Activated CD4-positive, alpha-beta memory T cell treated with anti-CD3 and anti-CD28 coated beads, Interleukin-2, amount 10 ng/mL, durations not matched to agents 7 days and 5 days (primary cell): ENCODE measurements at regions not wholly inside any gene's neighbourhood (a gene's known extent, or its start where the extent isn't known, plus 50 kb on each side); places are given as distances from the start of the nearest gene placed in this dataset.

Experiments used
- CTCF ChIA-PET: fragments of 350-600 bp; sonication (Branson Sonifier 250); formaldehyde crosslinking; loops from one replicate; lab custom pipeline; 2021; ENCODE audit warnings: antibody characterized with exemption, inconsistent platforms; lab: Charles Lee
- POLR2A ChIA-PET: fragments of 350-600 bp; sonication (Branson Sonifier 250); formaldehyde crosslinking; loops from one replicate; lab custom pipeline; 2021; ENCODE audit warnings: antibody characterized with exemption; lab: Charles Lee
- DNase-seq: peaks from one replicate; pipeline ENCODE4 v3.0.0-alpha.2; 2020
- H3K27ac Mint-ChIP-seq: one replicate; pipeline ENCODE4 v1.8.0; 2021; ENCODE audit warnings: mild to moderate bottlenecking, mixed read lengths
- H3K27me3 Mint-ChIP-seq: one replicate; pipeline ENCODE4 v1.8.0; 2021; ENCODE audit warnings: mixed read lengths
- H3K36me3 Mint-ChIP-seq: one replicate; pipeline ENCODE4 v1.8.0; 2021; ENCODE audit warnings: low read depth, mixed read lengths
- H3K4me1 Mint-ChIP-seq: one replicate; pipeline ENCODE4 v1.8.0; 2021; ENCODE audit warnings: mixed read lengths
- H3K4me3 Mint-ChIP-seq: one replicate; pipeline ENCODE4 v1.8.0; 2021; ENCODE audit warnings: mild to moderate bottlenecking, mixed read lengths
- H3K9me3 Mint-ChIP-seq: one replicate; pipeline ENCODE4 v1.8.0; 2021; ENCODE audit warnings: mixed read lengths

- Mint-ChIP-seq H3K4me3 (no peak overlapping the region), H3K9me3 (peaks cover 27% of the 10 kb centered on the region), H3K36me3 (no peaks in the 10 kb centered on the region), H3K4me1 (no peaks in the 10 kb centered on the region), H3K27me3 (no peaks in the 10 kb centered on the region), H3K27ac (no peak overlapping the region)
- DNase-seq: no peak
- ChIA-PET CTCF (no interaction called here), POLR2A (no interaction called here)
Observed at GRCh38 chr7:52928591-52928990, 106.8 kb upstream of the POM121L12 start.

- no peaks in the 10 kb centered on the region for H3K27me3 Mint-ChIP-seq
- no peaks in the 10 kb centered on the region for H3K4me1 Mint-ChIP-seq
- POLR2A ChIA-PET: no interaction called here
- CTCF ChIA-PET: no interaction called here
- H3K9me3 Mint-ChIP-seq: peaks cover 25% of the 10 kb centered on the region
- H3K4me3 Mint-ChIP-seq: no peak overlapping the region
- no peak overlapping the region for H3K27ac Mint-ChIP-seq
- no peak for DNase-seq
- H3K36me3 Mint-ChIP-seq: no peaks in the 10 kb centered on the region
Observed at GRCh38 chr7:52925332-52925731, 110.1 kb upstream of the POM121L12 start.

- no peak overlapping the region for H3K4me3 Mint-ChIP-seq
- H3K9me3 Mint-ChIP-seq: peaks cover 22% of the 10 kb centered on the region
- H3K27me3 Mint-ChIP-seq: no peaks in the 10 kb centered on the region
- no peaks in the 10 kb centered on the region for H3K36me3 Mint-ChIP-seq
- DNase-seq: no peak
- POLR2A ChIA-PET: no interaction called here
- CTCF ChIA-PET: no interaction called here
- no peaks in the 10 kb centered on the region for H3K4me1 Mint-ChIP-seq
- H3K27ac Mint-ChIP-seq: no peak overlapping the region
Observed at GRCh38 chr7:52920977-52921376, 114.5 kb upstream of the POM121L12 start.

- ChIA-PET CTCF (no interaction called here), POLR2A (no interaction called here)
- no peaks in the 10 kb centered on the region for H3K4me1 Mint-ChIP-seq
- H3K36me3 Mint-ChIP-seq: no peaks in the 10 kb centered on the region
- H3K27me3 Mint-ChIP-seq: no peaks in the 10 kb centered on the region
- H3K27ac Mint-ChIP-seq: no peak overlapping the region
- no peak for DNase-seq
- peaks cover 21% of the 10 kb centered on the region for H3K9me3 Mint-ChIP-seq
- no peak overlapping the region for H3K4me3 Mint-ChIP-seq
Observed at GRCh38 chr7:52917982-52918578, 117.4 kb upstream of the POM121L12 start.

- Mint-ChIP-seq H3K27me3 (no peaks in the 10 kb centered on the region), H3K9me3 (peaks cover 20% of the 10 kb centered on the region)
Observed at GRCh38 chr7:52911795-52912194, 123.6 kb upstream of the POM121L12 start.

DNA sequence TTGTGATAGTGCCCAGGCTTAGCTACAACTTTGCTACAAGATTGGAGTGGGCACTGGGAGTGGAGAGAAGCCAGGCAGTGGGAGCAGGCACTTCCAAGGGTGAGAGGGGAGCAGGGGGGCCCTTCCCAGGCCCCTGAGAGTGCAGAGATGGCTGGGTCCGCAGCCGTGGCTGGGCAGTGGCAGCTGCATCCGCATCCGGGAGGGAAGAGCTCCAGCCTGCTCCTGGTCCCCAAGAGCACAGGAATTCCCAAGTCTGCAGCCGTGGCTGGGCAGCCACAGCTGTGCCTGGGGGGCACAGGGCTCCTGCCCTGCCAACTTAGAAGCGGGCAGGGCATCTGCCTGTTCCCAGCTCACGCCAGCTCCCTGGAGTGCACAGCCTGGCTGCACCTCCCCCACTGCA, 124.1 kb upstream of the POM121L12 start:
- POLR2A ChIA-PET: no interaction called here
- Mint-ChIP-seq H3K27ac (no peak overlapping the region), H3K9me3 (peaks cover 19% of the 10 kb centered on the region)

More at GRCh38 chr7:52911795-52912194, 123.6 kb upstream of the POM121L12 start:
- ChIA-PET POLR2A (no interaction called here), CTCF (no interaction called here)
- Mint-ChIP-seq H3K4me3 (no peak overlapping the region), H3K36me3 (no peaks in the 10 kb centered on the region), H3K27ac (no peak overlapping the region), H3K4me1 (no peaks in the 10 kb centered on the region)
- no peak for DNase-seq

GRCh38 chr7:52909935-52910334, 125.5 kb upstream of the POM121L12 start:
- H3K27me3 Mint-ChIP-seq: no peaks in the 10 kb centered on the region
- POLR2A ChIA-PET: no interaction called here

More for the DNA sequence above, 124.1 kb upstream of the POM121L12 start:
- CTCF ChIA-PET: no interaction called here
- Mint-ChIP-seq H3K27me3 (no peaks in the 10 kb centered on the region), H3K36me3 (no peaks in the 10 kb centered on the region), H3K4me3 (no peak overlapping the region), H3K4me1 (no peaks in the 10 kb centered on the region)
- no peak for DNase-seq

GRCh38 chr7:52909131-52909530, 126.3 kb upstream of the POM121L12 start:
- no peaks in the 10 kb centered on the region for H3K27me3 Mint-ChIP-seq
- H3K36me3 Mint-ChIP-seq: no peaks in the 10 kb centered on the region
- H3K4me3 Mint-ChIP-seq: no peak overlapping the region
- POLR2A ChIA-PET: no interaction called here
- CTCF ChIA-PET: no interaction called here
- no peak overlapping the region for H3K27ac Mint-ChIP-seq
- DNase-seq: no peak
- peaks cover 21% of the 10 kb centered on the region for H3K9me3 Mint-ChIP-seq
- H3K4me1 Mint-ChIP-seq: no peaks in the 10 kb centered on the region

More at GRCh38 chr7:52909935-52910334, 125.5 kb upstream of the POM121L12 start:
- CTCF ChIA-PET: interaction anchor here (0.6 kb wide), 1 partner anchor 9 kb away, joined by 3 read pairs; no protein-coding TSS in a partner anchor
- Mint-ChIP-seq H3K27ac (no peak overlapping the region), H3K36me3 (no peaks in the 10 kb centered on the region), H3K9me3 (peaks cover 21% of the 10 kb centered on the region), H3K4me1 (no peaks in the 10 kb centered on the region), H3K4me3 (no peak overlapping the region)
- DNase-seq: no peak

DNA sequence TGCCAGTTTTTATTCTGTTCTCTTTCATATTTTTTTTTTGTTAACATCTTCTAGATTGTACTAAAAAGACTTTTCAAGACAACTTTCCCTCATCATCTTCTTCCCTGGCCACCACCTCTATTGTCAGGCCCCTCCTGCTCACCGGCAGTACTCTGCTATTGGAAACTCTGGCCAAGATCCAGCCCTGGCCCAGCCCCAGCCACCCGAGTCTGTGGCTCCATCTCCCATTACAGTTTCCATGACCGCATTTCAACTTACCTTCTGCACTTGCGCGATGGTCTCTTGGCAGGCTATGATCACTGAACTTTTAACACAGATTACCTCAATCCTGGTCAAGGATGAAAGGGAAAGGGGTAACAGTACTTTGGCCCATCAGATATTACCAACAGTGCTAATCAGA, 137.7 kb upstream of the POM121L12 start:
- no peak overlapping the region for H3K4me3 Mint-ChIP-seq
- POLR2A ChIA-PET: no interaction called here
- H3K27me3 Mint-ChIP-seq: no peaks in the 10 kb centered on the region
- CTCF ChIA-PET: no interaction called here
- H3K27ac Mint-ChIP-seq: no peak overlapping the region
- DNase-seq: no peak
- no peaks in the 10 kb centered on the region for H3K36me3 Mint-ChIP-seq
- peaks cover 8% of the 10 kb centered on the region for H3K9me3 Mint-ChIP-seq
- no peaks in the 10 kb centered on the region for H3K4me1 Mint-ChIP-seq

GRCh38 chr7:52897288-52897687, 138.1 kb upstream of the POM121L12 start:
- Mint-ChIP-seq H3K4me1 (no peaks in the 10 kb centered on the region), H3K36me3 (no peaks in the 10 kb centered on the region), H3K9me3 (peaks cover 8% of the 10 kb centered on the region), H3K27me3 (no peaks in the 10 kb centered on the region), H3K4me3 (no peak overlapping the region), H3K27ac (no peak overlapping the region)
- POLR2A ChIA-PET: no interaction called here
- CTCF ChIA-PET: no interaction called here
- no peak for DNase-seq

- CTCF ChIA-PET: no interaction called here
- Mint-ChIP-seq H3K4me1 (no peaks in the 10 kb centered on the region), H3K9me3 (peaks cover 16% of the 10 kb centered on the region), H3K36me3 (no peaks in the 10 kb centered on the region), H3K27ac (no peak overlapping the region), H3K4me3 (no peak overlapping the region), H3K27me3 (no peaks in the 10 kb centered on the region)
- DNase-seq: no peak
- POLR2A ChIA-PET: no interaction called here
Observed at GRCh38 chr7:52877240-52877639, 158.2 kb upstream of the POM121L12 start.

DNA sequence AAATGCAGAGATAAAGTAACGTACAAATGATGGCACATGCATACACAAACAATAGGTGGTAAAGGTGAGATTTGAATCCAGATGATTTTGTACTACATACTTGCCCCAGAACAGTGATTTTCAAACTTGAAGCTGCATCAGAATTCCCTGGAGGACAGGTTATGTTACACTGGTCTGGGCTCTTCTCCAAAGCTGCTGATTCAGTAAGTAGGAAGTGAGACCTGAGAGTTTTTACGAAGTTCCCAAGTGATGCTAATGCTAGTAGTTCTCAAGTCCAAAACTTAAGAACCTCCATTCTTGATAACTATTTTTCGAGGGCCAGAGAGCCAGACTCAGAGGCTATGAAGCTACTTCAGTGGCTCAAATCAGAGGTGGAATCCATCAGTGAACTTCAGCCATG, 159.0 kb upstream of the POM121L12 start:
- no peak for DNase-seq
- POLR2A ChIA-PET: no interaction called here
- CTCF ChIA-PET: no interaction called here
- no peak overlapping the region for H3K27ac Mint-ChIP-seq
- no peaks in the 10 kb centered on the region for H3K27me3 Mint-ChIP-seq
- peaks cover 18% of the 10 kb centered on the region for H3K9me3 Mint-ChIP-seq
- H3K4me1 Mint-ChIP-seq: no peaks in the 10 kb centered on the region
- H3K36me3 Mint-ChIP-seq: no peaks in the 10 kb centered on the region
- H3K4me3 Mint-ChIP-seq: no peak overlapping the region

DNA sequence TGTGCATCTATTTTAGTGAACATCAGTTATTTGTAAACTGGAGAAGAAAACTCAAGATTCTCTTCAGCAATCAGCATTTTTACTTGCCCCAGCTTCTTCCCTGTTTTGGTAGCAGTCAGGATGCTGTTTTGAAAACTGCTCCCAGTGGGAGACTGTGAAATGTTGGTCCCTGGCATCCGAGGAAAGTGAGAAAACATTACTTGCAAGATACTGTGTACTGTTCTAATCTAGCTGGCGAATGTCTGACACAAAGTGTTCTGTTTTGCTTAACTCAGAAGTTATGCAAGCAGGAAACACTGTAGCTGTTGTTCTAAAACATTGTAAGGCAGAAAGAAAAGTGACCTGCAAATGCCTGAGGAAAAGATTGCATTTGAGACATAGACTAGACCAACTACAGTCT, 171.8 kb upstream of the POM121L12 start:
- H3K4me3 Mint-ChIP-seq: no peak overlapping the region
- POLR2A ChIA-PET: no interaction called here

GRCh38 chr7:52862321-52862720, 173.1 kb upstream of the POM121L12 start:
- H3K4me1 Mint-ChIP-seq: no peaks in the 10 kb centered on the region
- no peaks in the 10 kb centered on the region for H3K36me3 Mint-ChIP-seq
- peaks cover 17% of the 10 kb centered on the region for H3K9me3 Mint-ChIP-seq
- no peak overlapping the region for H3K27ac Mint-ChIP-seq
- no peak overlapping the region for H3K4me3 Mint-ChIP-seq
- DNase-seq: no peak
- no peaks in the 10 kb centered on the region for H3K27me3 Mint-ChIP-seq
- ChIA-PET POLR2A (no interaction called here), CTCF (no interaction called here)

More for the DNA sequence above, 171.8 kb upstream of the POM121L12 start:
- no peak for DNase-seq
- Mint-ChIP-seq H3K9me3 (peaks cover 17% of the 10 kb centered on the region), H3K36me3 (no peaks in the 10 kb centered on the region), H3K27ac (no peak overlapping the region), H3K4me1 (no peaks in the 10 kb centered on the region), H3K27me3 (no peaks in the 10 kb centered on the region)
- CTCF ChIA-PET: no interaction called here
